Heart left ventricle (tissue), 16 donors: ENCODE measurements at regions not wholly inside any gene's neighbourhood (a gene's known extent, or its start where the extent isn't known, plus 50 kb on each side); places are given as distances from the start of the nearest gene placed in this dataset.
A peak's percentile ranks its signal among the peaks of the same experiment; 100 is the strongest.

Experiments used
- ATAC-seq, 4 donors: fragments of 200-7000 bp; cut with Tn5 transposase; one replicate each; pipeline ENCODE4 v1.9.1; 2020 to 2022; ENCODE audit warnings: moderate library complexity in 4 of 4, mild to moderate bottlenecking in 3 of 4, moderate number of reproducible peaks in 1 of 4
- DNase-seq, 5 donors: peaks; one replicate each; pipeline ENCODE4 v3.0.0-alpha.2; 2020
- H3K27ac ChIP-seq, 12 donors: fragments of 200-600 bp; sonication (generic) in 4 of 12; one replicate each; pipeline versions ENCODE4 v1.5.0 to v1.8.0; 2016 to 2022; ENCODE audit warnings: mild to moderate bottlenecking in 2 of 12
- H3K27me3 ChIP-seq, 9 donors: fragments of 200-600 bp; sonication (generic) in 2 of 9; one replicate each; pipeline versions ENCODE4 v1.5.1 to v1.8.0; 2016 to 2022; ENCODE audit warnings: mild to moderate bottlenecking in 3 of 9
- H3K36me3 ChIP-seq, 9 donors: fragments of 200-600 bp; sonication (generic) in 2 of 9; one replicate each; pipeline versions ENCODE4 v1.5.0 to v1.8.0; 2018 to 2022; ENCODE audit warnings: mild to moderate bottlenecking in 2 of 9
- H3K4me1 ChIP-seq, 12 donors: fragments of 200-600 bp; sonication (generic) in 4 of 12; one replicate each; pipeline versions ENCODE4 v1.5.0 to v1.8.0; 2016 to 2022; ENCODE audit warnings: mild to moderate bottlenecking in 3 of 12
- H3K4me3 ChIP-seq, 12 donors: fragments of 200-600 bp; sonication (generic) in 4 of 12; one replicate each; pipeline versions ENCODE4 v1.5.0 to v1.8.0; 2017 to 2022; ENCODE audit warnings: mild to moderate bottlenecking in 9 of 12, moderate library complexity in 4 of 12
- H3K9me3 ChIP-seq, 12 donors: fragments of 200-600 bp; sonication (generic) in 4 of 12; one replicate each; pipeline versions ENCODE4 v1.5.0 to v1.8.0; 2016 to 2022; ENCODE audit warnings: mild to moderate bottlenecking in 1 of 12
- CTCF ChIP-seq, 12 donors: fragments of 200-600 bp; sonication (generic) in 4 of 12; IDR thresholded peaks; one replicate each; pipeline versions ENCODE4 v1.5.0 to v1.8.0; 2018 to 2022; ENCODE audit warnings: antibody characterized with exemption in 12 of 12, mild to moderate bottlenecking in 5 of 12
- POLR2A ChIP-seq, 2 donors: fragments of 450-650 bp; IDR thresholded peaks; one replicate each; pipeline ENCODE4 v1.6.1; 2017; ENCODE audit warnings: antibody characterized with exemption in 2 of 2, mild to moderate bottlenecking in 2 of 2, moderate library complexity in 2 of 2
- WGBS, 4 donors: extraction: QIAGEN DNeasy Blood & Tissue Kit in 2 of 4; methylation state at CpG; one replicate each; pipeline versions ENCODE4 v1.1.5 to v1.1.7; 2013 to 2018; 5-methylcytosine and 5-hydroxymethylcytosine counted together
- intact Hi-C, 10 donors: fragments of 100-400 bp; cut with DNase I; formaldehyde crosslinking; loops; one replicate each; pipeline versions ENCODE4 v1.11.1 to v1.14.2; 2022
- donor health status: ischemic (EF 13 %, LVEDD 7.1; RV severe dilation, severe dysfunction).
- donor health status: healthy with polysubstance abuse.
- donor health status: DM: no; HTN: yes; CAD: no.
- donor health status: DM: no; HTN: no; CAD: no.
- donor health status: ischemic (EF 25% LVEDD 6.9; RV normal size, moderate dysfunction).
- donor health status: ischemic (EF 25% LVEDD 5.7; RV mildly dilated, moderate dysfunction).
- donor health status: healthy.
- donor health status: DM: yes; HTN: yes; CAD: no.
- donor health status: ischemic (EF 35%, LVEDD 5.7; RV mildly dilated, moderate dysfunction).
- donor health status: nonischemic (EF 11% LVEDD 7.7; RV severe dilation, severe dysfunction).
- donor health status: DM: yes; HTN: yes; CAD: no.
- donor health status: PGD.
- donor health status: ischemic (EF 29% LVEDD 5.4; RV normal size, mild dysfunction).
- donor health status: nonischemic (EF 23%, LVEDD 6.1; RV moderate dilation, normal function).

GRCh38 chr11:103676413-103676812 lies 360.0 kb upstream of the DDI1 start:
- no peak overlapping the region for H3K27ac ChIP-seq
- TF ChIP-seq POLR2A (IDR thresholded peaks at IDR 0.05): no peak
- TF ChIP-seq CTCF (IDR thresholded peaks at IDR 0.05): no peak
- H3K4me1 ChIP-seq: no peaks in the 10 kb centered on the region
- no peaks in the 10 kb centered on the region for H3K27me3 ChIP-seq
- no peaks in the 10 kb centered on the region for H3K9me3 ChIP-seq
- H3K4me3 ChIP-seq: no peak overlapping the region
- DNase-seq (no peak), ATAC-seq (no peak)
- 83 to 85% (median 85%) methylated on average over 1 of the region's 1 CpG for WGBS, 4 donors
- intact Hi-C loops: no loop called here
- H3K36me3 ChIP-seq: no peaks in the 10 kb centered on the region

GRCh38 chr11:103680826-103681225 lies 355.6 kb upstream of the DDI1 start:
- Histone ChIP-seq H3K27ac (no peak overlapping the region), H3K36me3 (no peaks in the 10 kb centered on the region), H3K9me3 (peaks cover 0 to 1% (median 0%) of the 10 kb centered on the region in 12 donors), H3K4me1 (peaks cover 0 to 15% (median 6%) of the 10 kb centered on the region in 12 donors), H3K27me3 (no peaks in the 10 kb centered on the region), H3K4me3 (no peak overlapping the region)
- no peak for TF ChIP-seq CTCF (IDR thresholded peaks at IDR 0.05)
- no peak for TF ChIP-seq POLR2A (IDR thresholded peaks at IDR 0.05)
- intact Hi-C loops: loop anchor here in 7 of 10 donors (5.0 to 10.0 kb wide), 3 partner anchors 114 to 471 kb away; no protein-coding TSS in a partner anchor
- ATAC-seq (no peak), DNase-seq (no peak)
- WGBS, 4 donors: 32 to 56% (median 37%) methylated on average over 1 of the region's 1 CpG

- H3K9me3 ChIP-seq: peaks cover 0 to 11% (median 0%) of the 10 kb centered on the region in 12 donors
- no peaks in the 10 kb centered on the region for H3K27me3 ChIP-seq
- H3K4me1 ChIP-seq: peaks cover 0 to 15% (median 6%) of the 10 kb centered on the region in 12 donors
- WGBS, 4 donors: 62 to 71% (median 64%) methylated on average over 7 of the region's 7 CpGs
- TF ChIP-seq CTCF (IDR thresholded peaks at IDR 0.05): no peak
- no peak for TF ChIP-seq POLR2A (IDR thresholded peaks at IDR 0.05)
- no peak for DNase-seq
- intact Hi-C loops: loop anchor here (2.0 to 10.0 kb wide), 4 partner anchors 113 to 470 kb away; no protein-coding TSS in a partner anchor
- ATAC-seq: peak in 3 of 4 donors; percentile 11 to 15 (median 12)
- H3K27ac ChIP-seq: peak overlapping the region in 1 of 12 donors; percentile 51
- H3K4me3 ChIP-seq: peak overlapping the region in 1 of 12 donors; percentile 15
- no peaks in the 10 kb centered on the region for H3K36me3 ChIP-seq
Observed at GRCh38 chr11:103681855-103682254, 354.6 kb upstream of the DDI1 start.

GRCh38 chr11:103682318-103683184 lies 353.9 kb upstream of the DDI1 start:
- intact Hi-C loops: loop anchor here (2.0 to 10.0 kb wide), 4 partner anchors 112 to 470 kb away; no protein-coding TSS in a partner anchor

More at GRCh38 chr11:103682318-103683184, 353.9 kb upstream of the DDI1 start:
- ATAC-seq (peak; percentile 90 to 98 (median 96)), DNase-seq (peak in 4 of 5 donors; percentile 54 to 66 (median 58))
- Histone ChIP-seq H3K27ac (peak overlapping the region in 7 of 12 donors; percentile 3 to 60 (median 49)), H3K9me3 (peaks cover 0 to 11% (median 0%) of the 10 kb centered on the region in 12 donors), H3K36me3 (no peaks in the 10 kb centered on the region), H3K4me1 (peaks cover 0 to 15% (median 6%) of the 10 kb centered on the region in 12 donors), H3K27me3 (no peaks in the 10 kb centered on the region), H3K4me3 (peak overlapping the region in 1 of 12 donors; percentile 15)
- 11 to 19% (median 16%) methylated on average over 8 of the region's 8 CpGs for WGBS, 4 donors
- TF ChIP-seq POLR2A (IDR thresholded peaks at IDR 0.05) (no peak), CTCF (IDR thresholded peaks at IDR 0.05) (peak; percentile 65 to 92 (median 84))
